Endothelial cell of umbilical vein (primary cell): ENCODE measurements at regions not wholly inside any gene's neighbourhood (a gene's known extent, or its start where the extent isn't known, plus 50 kb on each side); places are given as distances from the start of the nearest gene placed in this dataset.

Source experiments
- BruUV-seq: library from RNA; stranded (reverse); fragments of 400-500 nt; replicated peaks from 2 replicates; lab custom pipeline; 2021; lab: Mats Ljungman, UMichigan
- CTCF ChIA-PET: fragments of 300-600, 350-600 bp; sonication (Branson Sonifier 250); formaldehyde crosslinking; loops from one replicate; lab custom pipeline; 2021; ENCODE audit warnings: antibody characterized with exemption, inconsistent platforms; lab: Charles Lee
- POLR2A ChIA-PET: fragments of 300-600, 350-600 bp; sonication (Branson Sonifier 250); formaldehyde crosslinking; loops from one replicate; lab custom pipeline; 2021; ENCODE audit warnings: antibody characterized with exemption, inconsistent platforms; lab: Charles Lee
- DNase-seq: peaks from one replicate; pipeline ENCODE4 v3.0.0-alpha.2; 2011; ENCODE audit warnings: low read depth, low spot score
- FAIRE-seq: peaks from 2 replicates; lab custom pipeline; 2011; peaks lifted over from hg19 to GRCh38; lab: Jason Lieb, UNC
- H2AFZ ChIP-seq: 2 replicates; pipeline ENCODE4 v1.6.0; 2012; ENCODE audit warnings: low read depth, low read length, control low read depth, inconsistent platforms
- H3K27ac ChIP-seq: 2 replicates; pipeline ENCODE4 v1.5.1; 2011; ENCODE audit warnings: low read depth, mild to moderate bottlenecking, control low read depth, low read length, moderate library complexity; ENCODE audit not compliant: insufficient read depth
- H3K27me3 ChIP-seq, 2 experiments: 2 replicates each; pipeline versions ENCODE4 v1.6.0 to v1.6.1; 2011; ENCODE audit warnings: low read length in 2 of 2, mixed read lengths in 1 of 2; ENCODE audit not compliant: control insufficient read depth in 2 of 2, insufficient read depth in 2 of 2
- H3K36me3 ChIP-seq, 2 experiments: 2 replicates in 1 of 2; 3 replicates in 1 of 2; pipeline ENCODE4 v1.5.1; 2011; ENCODE audit warnings: low read length in 2 of 2, mild to moderate bottlenecking in 1 of 2, moderate library complexity in 1 of 2; ENCODE audit not compliant: control insufficient read depth in 2 of 2, insufficient read depth in 2 of 2; ENCODE audit errors: extremely low read depth in 1 of 2
- H3K4me1 ChIP-seq: 3 replicates; pipeline ENCODE4 v1.5.1; 2011; ENCODE audit warnings: mild to moderate bottlenecking, low read length; ENCODE audit not compliant: control insufficient read depth, insufficient read depth; ENCODE audit errors: extremely low read depth
- H3K4me2 ChIP-seq: 2 replicates; pipeline ENCODE4 v1.6.1; 2011; ENCODE audit warnings: low read length, control low read depth, mixed read lengths; ENCODE audit not compliant: insufficient read depth
- H3K4me3 ChIP-seq, 3 experiments: fragments of 200-600 bp in 1 of 3; sonication (generic), shearing (Covaris generic) in 1 of 3; replicated peaks in 1 of 3; 2 replicates each; pipeline ENCODE4 v1.5.1; 2011 to 2016; ENCODE audit warnings: control low read depth in 3 of 3, low read length in 3 of 3, mild to moderate bottlenecking in 2 of 3, inconsistent platforms in 1 of 3, low read depth in 1 of 3, moderate library complexity in 1 of 3; ENCODE audit not compliant: insufficient read depth in 1 of 3
- H3K79me2 ChIP-seq: 2 replicates; pipeline ENCODE4 v1.6.0; 2012; ENCODE audit warnings: low read length, inconsistent platforms; ENCODE audit not compliant: control insufficient read depth, insufficient read depth
- H3K9ac ChIP-seq: replicated peaks from 2 replicates; pipeline ENCODE3; 2011; ENCODE audit warnings: low read length, control low read depth; ENCODE audit not compliant: insufficient read depth; ENCODE audit errors: extremely low read depth
- H3K9me1 ChIP-seq: replicated peaks from 3 replicates; pipeline ENCODE4 v1.6.0; 2011; ENCODE audit warnings: mild to moderate bottlenecking, low read length; ENCODE audit not compliant: control insufficient read depth, insufficient read depth; ENCODE audit errors: extremely low read depth
- H3K9me3 ChIP-seq: replicated peaks from 2 replicates; pipeline ENCODE4 v1.5.1; 2012; ENCODE audit warnings: low read length, inconsistent platforms; ENCODE audit not compliant: control insufficient read depth, insufficient read depth
- H4K20me1 ChIP-seq: replicated peaks from 2 replicates; pipeline ENCODE3; 2011; ENCODE audit warnings: mild to moderate bottlenecking, low read length; ENCODE audit not compliant: control insufficient read depth, insufficient read depth; ENCODE audit errors: extremely low read depth
- EZH2 ChIP-seq: IDR thresholded peaks from 2 replicates; pipeline ENCODE4 v1.6.1; 2012; ENCODE audit warnings: borderline replicate concordance, low read depth, mild to moderate bottlenecking, moderate library complexity, low read length, inconsistent platforms; ENCODE audit not compliant: severe bottlenecking
- FOS ChIP-seq: IDR thresholded peaks from 2 replicates; pipeline ENCODE4 v1.6.1; 2011; ENCODE audit warnings: mild to moderate bottlenecking, low read length, moderate library complexity, borderline replicate concordance; ENCODE audit not compliant: insufficient read depth
- GATA2 ChIP-seq: IDR thresholded peaks from 2 replicates; pipeline ENCODE4 v1.7.0; 2011; ENCODE audit warnings: low read depth, mild to moderate bottlenecking, moderate library complexity, mixed read lengths, low read length; ENCODE audit not compliant: insufficient read length, insufficient read depth
- JUN ChIP-seq: IDR thresholded peaks from 2 replicates; pipeline ENCODE4 v1.6.1; 2011; ENCODE audit warnings: borderline replicate concordance, low read depth; ENCODE audit not compliant: insufficient read length, insufficient read depth
- MYC ChIP-seq: IDR thresholded peaks from one replicate; pipeline ENCODE4 v1.6.1; 2011; ENCODE audit warnings: mild to moderate bottlenecking, low read depth, low read length
- POLR2A ChIP-seq: IDR thresholded peaks from 2 replicates; pipeline ENCODE4 v1.6.1; 2012; ENCODE audit warnings: low read depth, mild to moderate bottlenecking, control low read depth, low read length
- POLR2AphosphoS5 ChIP-seq: IDR thresholded peaks from 2 replicates; pipeline ENCODE4 v1.6.1; 2012; ENCODE audit warnings: low read depth, mild to moderate bottlenecking, control low read depth, low read length, moderate library complexity; ENCODE audit not compliant: insufficient read depth
- dilution Hi-C: fragments of 300-500 bp; cut with MboI; formaldehyde crosslinking; loops from one replicate; pipeline ENCODE4 v1.15.0; 2019; ENCODE audit warnings: low sequenced_read_pairs; ENCODE audit not compliant: extremely low pct_ligation_motif_present
- intact Hi-C: fragments of 100-400 bp; cut with micrococcal nuclease; formaldehyde crosslinking; loops from one replicate; pipeline ENCODE4 v1.10.0; 2022
- TF ChIP-seq, protein P1 (sequence below): IDR thresholded peaks from 2 replicates; pipeline ENCODE4 v1.6.1; 2011; ENCODE audit not compliant: insufficient read depth, insufficient read length
- TF ChIP-seq, protein P2 (sequence below), 2 donors: IDR thresholded peaks; 1 replicate in 1 of 2; 2 replicates in 1 of 2; pipeline ENCODE4 v1.5.1; 2011; ENCODE audit warnings: low read length in 2 of 2, mild to moderate bottlenecking in 2 of 2, moderate library complexity in 2 of 2, control low read depth in 1 of 2, inconsistent platforms in 1 of 2, low read depth in 1 of 2; ENCODE audit not compliant: insufficient read depth in 1 of 2; ENCODE audit errors: extremely low read depth in 1 of 2

DNA sequence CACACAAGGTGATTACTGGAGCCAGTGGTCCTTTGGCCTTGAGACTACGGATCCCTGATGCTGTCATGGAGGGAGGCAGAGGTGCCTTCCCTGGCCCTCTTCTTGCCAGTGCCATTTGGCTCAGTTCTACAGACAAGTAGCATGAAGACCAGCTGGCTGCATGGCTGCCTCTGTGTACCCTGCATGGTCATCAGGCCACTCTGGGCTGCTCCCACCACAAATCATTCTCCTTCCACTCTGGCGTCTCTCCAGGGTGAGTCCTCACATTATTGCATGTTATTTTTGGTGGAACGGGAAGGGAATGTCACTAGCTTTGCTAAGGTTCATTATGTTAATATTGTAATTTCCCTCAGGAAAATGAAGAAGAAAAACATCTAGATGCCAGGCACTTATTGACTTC lies 229.8 kb downstream of the VAPA start:
- Histone ChIP-seq H3K4me3 (no peak overlapping the region), H3K4me2 (no peak overlapping the region), H3K79me2 (no peaks in the 10 kb centered on the region), H4K20me1 (no peaks in the 10 kb centered on the region), H3K9me1 (no peaks in the 10 kb centered on the region), H3K27ac (no peak overlapping the region), H3K9ac (no peak overlapping the region), H3K36me3 (no peaks in the 10 kb centered on the region), H3K4me1 (peaks cover 9% of the 10 kb centered on the region), H3K9me3 (no peaks in the 10 kb centered on the region), H3K27me3 (no peaks in the 10 kb centered on the region), H2AFZ (no peak overlapping the region)
- no peak for TF ChIP-seq EZH2
- TF ChIP-seq, protein P1, sequence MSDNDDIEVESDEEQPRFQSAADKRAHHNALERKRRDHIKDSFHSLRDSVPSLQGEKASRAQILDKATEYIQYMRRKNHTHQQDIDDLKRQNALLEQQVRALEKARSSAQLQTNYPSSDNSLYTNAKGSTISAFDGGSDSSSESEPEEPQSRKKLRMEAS, result no peak
- TF ChIP-seq POLR2A, result no peak
- TF ChIP-seq GATA2, result no peak
- no peak for TF ChIP-seq MYC
- no peak for TF ChIP-seq POLR2AphosphoS5
- TF ChIP-seq, protein P2, sequence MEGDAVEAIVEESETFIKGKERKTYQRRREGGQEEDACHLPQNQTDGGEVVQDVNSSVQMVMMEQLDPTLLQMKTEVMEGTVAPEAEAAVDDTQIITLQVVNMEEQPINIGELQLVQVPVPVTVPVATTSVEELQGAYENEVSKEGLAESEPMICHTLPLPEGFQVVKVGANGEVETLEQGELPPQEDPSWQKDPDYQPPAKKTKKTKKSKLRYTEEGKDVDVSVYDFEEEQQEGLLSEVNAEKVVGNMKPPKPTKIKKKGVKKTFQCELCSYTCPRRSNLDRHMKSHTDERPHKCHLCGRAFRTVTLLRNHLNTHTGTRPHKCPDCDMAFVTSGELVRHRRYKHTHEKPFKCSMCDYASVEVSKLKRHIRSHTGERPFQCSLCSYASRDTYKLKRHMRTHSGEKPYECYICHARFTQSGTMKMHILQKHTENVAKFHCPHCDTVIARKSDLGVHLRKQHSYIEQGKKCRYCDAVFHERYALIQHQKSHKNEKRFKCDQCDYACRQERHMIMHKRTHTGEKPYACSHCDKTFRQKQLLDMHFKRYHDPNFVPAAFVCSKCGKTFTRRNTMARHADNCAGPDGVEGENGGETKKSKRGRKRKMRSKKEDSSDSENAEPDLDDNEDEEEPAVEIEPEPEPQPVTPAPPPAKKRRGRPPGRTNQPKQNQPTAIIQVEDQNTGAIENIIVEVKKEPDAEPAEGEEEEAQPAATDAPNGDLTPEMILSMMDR (IDR thresholded peaks at IDR 0.05; ENCODE audit: extremely low read depth in 1 of 2, insufficient read depth in 1 of 2, low read depth in 1 of 2, low read length in 2 of 2), result no peak
- no peak for TF ChIP-seq FOS
- no peak for TF ChIP-seq JUN
- intact Hi-C loops, result no loop called here
- no peak for FAIRE-seq
- no TSS peak for BruUV-seq
- peak; percentile 58 for DNase-seq
- dilution Hi-C loops, result no loop called here
- CTCF ChIA-PET, result interaction anchor here (0.7 to 0.9 kb wide), 2 partner anchors 10 to 26 kb away, joined by 3 read pairs; no protein-coding TSS in a partner anchor
- POLR2A ChIA-PET, result no interaction called here
